ENCODE measurements at regions not wholly inside any gene's neighbourhood (a gene's known extent, or its start where the extent isn't known, plus 50 kb on each side); places are given as distances from the start of the nearest gene placed in this dataset.

DNA sequence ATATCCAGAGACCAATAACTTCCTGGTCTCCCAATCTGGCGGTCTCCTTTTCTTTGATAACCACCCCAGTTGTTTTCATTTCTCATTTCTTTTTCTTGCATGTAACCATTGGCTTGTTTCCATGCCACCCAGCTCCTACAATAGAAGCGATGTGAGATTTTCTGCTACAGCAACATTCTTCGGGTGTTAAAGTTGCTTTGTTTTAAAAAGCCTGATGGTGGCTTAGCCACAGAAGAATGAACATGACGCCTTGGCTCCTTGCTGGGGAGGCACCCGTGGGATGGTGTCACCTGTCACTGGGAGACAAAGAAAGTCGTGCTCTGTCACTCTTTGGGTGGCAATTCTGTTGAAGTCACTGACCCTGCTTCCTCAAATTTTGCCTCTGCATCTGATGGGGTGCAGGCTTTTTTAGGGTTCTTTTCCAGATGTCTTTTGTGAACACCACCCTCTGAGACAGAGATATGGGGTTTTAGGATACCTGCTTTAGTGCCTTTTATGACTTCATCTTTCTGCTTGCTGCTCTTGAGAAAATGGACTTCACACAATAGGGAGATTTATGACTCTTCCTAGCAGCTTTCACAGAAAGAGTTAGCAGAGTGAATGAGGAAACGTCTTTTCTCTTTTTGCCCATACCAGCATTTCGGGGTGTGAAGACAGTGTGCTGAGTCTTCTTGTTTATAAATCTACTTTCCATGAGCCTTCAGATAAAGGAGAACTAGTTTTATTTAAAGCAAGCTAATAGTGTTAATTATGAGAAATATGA is 265.3 kb upstream of the TBX3 start:
- ATAC-seq = no peak

DNA sequence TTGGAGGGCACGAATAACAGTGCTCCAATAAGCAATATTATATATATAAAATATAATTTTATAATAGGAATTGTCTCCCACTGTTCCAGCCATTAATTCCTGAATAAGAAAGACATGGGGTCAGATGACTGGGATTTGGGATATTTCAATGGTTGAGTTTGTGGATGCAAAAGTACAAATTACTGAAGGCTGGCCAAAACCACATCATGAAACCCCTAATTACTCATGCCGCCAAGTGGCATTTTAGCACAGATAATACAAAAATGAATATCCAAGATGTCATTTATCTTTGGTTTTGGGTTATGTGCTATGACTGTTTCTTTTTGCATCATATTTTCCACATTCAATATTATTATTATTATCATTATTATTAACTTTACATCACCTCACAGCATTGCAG is 261.4 kb upstream of the TBX3 start:
- no peak for ATAC-seq
- TF ChIP-seq, protein P1, sequence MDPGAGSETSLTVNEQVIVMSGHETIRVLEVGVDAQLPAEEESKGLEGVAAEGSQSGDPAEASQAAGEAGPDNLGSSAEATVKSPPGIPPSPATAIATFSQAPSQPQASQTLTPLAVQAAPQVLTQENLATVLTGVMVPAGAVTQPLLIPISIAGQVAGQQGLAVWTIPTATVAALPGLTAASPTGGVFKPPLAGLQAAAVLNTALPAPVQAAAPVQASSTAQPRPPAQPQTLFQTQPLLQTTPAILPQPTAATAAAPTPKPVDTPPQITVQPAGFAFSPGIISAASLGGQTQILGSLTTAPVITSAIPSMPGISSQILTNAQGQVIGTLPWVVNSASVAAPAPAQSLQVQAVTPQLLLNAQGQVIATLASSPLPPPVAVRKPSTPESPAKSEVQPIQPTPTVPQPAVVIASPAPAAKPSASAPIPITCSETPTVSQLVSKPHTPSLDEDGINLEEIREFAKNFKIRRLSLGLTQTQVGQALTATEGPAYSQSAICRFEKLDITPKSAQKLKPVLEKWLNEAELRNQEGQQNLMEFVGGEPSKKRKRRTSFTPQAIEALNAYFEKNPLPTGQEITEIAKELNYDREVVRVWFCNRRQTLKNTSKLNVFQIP (CRISPR knock-in tag; IDR thresholded peaks at IDR 0.05; ENCODE audit: borderline replicate concordance, low read depth) = no peak
- TF ChIP-seq TCF4 (CRISPR knock-in tag; IDR thresholded peaks at IDR 0.05; ENCODE audit: borderline replicate concordance) = no peak
- TF ChIP-seq, protein P2, sequence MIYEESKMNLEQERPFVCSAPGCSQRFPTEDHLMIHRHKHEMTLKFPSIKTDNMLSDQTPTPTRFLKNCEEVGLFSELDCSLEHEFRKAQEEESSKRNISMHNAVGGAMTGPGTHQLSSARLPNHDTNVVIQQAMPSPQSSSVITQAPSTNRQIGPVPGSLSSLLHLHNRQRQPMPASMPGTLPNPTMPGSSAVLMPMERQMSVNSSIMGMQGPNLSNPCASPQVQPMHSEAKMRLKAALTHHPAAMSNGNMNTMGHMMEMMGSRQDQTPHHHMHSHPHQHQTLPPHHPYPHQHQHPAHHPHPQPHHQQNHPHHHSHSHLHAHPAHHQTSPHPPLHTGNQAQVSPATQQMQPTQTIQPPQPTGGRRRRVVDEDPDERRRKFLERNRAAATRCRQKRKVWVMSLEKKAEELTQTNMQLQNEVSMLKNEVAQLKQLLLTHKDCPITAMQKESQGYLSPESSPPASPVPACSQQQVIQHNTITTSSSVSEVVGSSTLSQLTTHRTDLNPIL (CRISPR knock-in tag; IDR thresholded peaks at IDR 0.05; ENCODE audit: low read depth) = no peak
- no peak for TF ChIP-seq TOX (CRISPR knock-in tag; IDR thresholded peaks at IDR 0.05; ENCODE audit: borderline replicate concordance)

More for the DNA sequence above, 265.3 kb upstream of the TBX3 start:
- TF ChIP-seq PPARA (CRISPR knock-in tag; IDR thresholded peaks at IDR 0.05; ENCODE audit: borderline replicate concordance) = no peak

DNA sequence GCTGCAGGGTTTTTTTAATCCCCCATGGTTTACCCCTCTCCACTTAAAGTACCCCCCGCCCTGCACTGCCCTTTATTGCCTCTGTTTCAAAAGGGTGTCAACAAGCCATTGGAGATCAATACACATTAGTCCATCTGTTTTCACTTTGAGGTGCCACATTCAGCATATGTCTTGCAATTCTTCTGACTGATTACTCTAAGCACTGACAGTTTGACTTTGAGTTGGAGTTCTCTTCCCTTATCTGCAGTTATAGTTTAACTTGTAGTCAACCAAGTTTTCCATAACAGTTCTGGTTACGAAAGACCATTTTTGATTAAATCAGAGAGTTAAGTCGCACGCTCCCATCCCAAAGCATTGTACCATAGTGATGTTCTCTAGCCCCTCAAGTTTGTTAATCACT is 260.8 kb upstream of the TBX3 start:
- TF ChIP-seq ZC3H10 (CRISPR knock-in tag; IDR thresholded peaks at IDR 0.05) = no peak
- TF ChIP-seq, protein P3, sequence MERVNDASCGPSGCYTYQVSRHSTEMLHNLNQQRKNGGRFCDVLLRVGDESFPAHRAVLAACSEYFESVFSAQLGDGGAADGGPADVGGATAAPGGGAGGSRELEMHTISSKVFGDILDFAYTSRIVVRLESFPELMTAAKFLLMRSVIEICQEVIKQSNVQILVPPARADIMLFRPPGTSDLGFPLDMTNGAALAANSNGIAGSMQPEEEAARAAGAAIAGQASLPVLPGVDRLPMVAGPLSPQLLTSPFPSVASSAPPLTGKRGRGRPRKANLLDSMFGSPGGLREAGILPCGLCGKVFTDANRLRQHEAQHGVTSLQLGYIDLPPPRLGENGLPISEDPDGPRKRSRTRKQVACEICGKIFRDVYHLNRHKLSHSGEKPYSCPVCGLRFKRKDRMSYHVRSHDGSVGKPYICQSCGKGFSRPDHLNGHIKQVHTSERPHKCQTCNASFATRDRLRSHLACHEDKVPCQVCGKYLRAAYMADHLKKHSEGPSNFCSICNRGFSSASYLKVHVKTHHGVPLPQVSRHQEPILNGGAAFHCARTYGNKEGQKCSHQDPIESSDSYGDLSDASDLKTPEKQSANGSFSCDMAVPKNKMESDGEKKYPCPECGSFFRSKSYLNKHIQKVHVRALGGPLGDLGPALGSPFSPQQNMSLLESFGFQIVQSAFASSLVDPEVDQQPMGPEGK (CRISPR knock-in tag; IDR thresholded peaks at IDR 0.05; ENCODE audit: borderline replicate concordance) = no peak
- no peak for TF ChIP-seq BACH2 (CRISPR knock-in tag; IDR thresholded peaks at IDR 0.05; ENCODE audit: borderline replicate concordance)
- no peak for TF ChIP-seq OSR1 (CRISPR knock-in tag; IDR thresholded peaks at IDR 0.05)
- no peak for TF ChIP-seq ESRRG (CRISPR knock-in tag; IDR thresholded peaks at IDR 0.05)
- no peak for ATAC-seq

DNA sequence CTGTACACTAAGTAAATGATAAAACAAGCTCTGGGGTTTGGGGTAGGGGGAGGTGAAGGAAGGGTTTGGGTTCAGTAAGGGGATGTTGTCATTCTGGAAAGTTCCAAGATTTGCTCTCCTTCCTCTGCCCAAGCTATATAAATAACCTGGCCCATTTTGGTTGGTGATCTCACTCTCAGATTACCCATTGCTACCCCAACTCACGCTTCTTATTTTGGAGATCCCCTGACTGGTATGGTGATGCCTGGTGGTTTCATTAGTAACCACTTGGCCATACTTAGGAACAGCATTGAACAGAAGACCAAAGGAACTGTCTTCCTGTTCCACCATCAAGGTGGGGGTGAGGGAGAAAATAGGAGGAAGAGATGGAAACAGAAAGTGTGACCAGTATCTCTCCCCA is 259.6 kb upstream of the TBX3 start:
- no peak for TF ChIP-seq ZNF70 (CRISPR knock-in tag; IDR thresholded peaks at IDR 0.05)
- TF ChIP-seq SNAI2 (CRISPR knock-in tag; IDR thresholded peaks at IDR 0.05) = no peak
- no peak for TF ChIP-seq GLIS3 (CRISPR knock-in tag; IDR thresholded peaks at IDR 0.05)
- TF ChIP-seq, protein P1 (CRISPR knock-in tag; IDR thresholded peaks at IDR 0.05; ENCODE audit: borderline replicate concordance, low read depth) = no peak
- no peak for TF ChIP-seq ARNTL (CRISPR knock-in tag; IDR thresholded peaks at IDR 0.05; ENCODE audit: borderline replicate concordance, low read depth)
- TF ChIP-seq BACH2 (CRISPR knock-in tag; IDR thresholded peaks at IDR 0.05; ENCODE audit: borderline replicate concordance) = no peak
- no peak for TF ChIP-seq ZC3H10 (CRISPR knock-in tag; IDR thresholded peaks at IDR 0.05)
- no peak for TF ChIP-seq RARB (CRISPR knock-in tag; IDR thresholded peaks at IDR 0.05)
- TF ChIP-seq OSR1 (CRISPR knock-in tag; IDR thresholded peaks at IDR 0.05) = no peak
- no peak for TF ChIP-seq TCF4 (CRISPR knock-in tag; IDR thresholded peaks at IDR 0.05; ENCODE audit: borderline replicate concordance)
- no peak for TF ChIP-seq PPARA (CRISPR knock-in tag; IDR thresholded peaks at IDR 0.05; ENCODE audit: borderline replicate concordance)
- TF ChIP-seq ISL1 (CRISPR knock-in tag; IDR thresholded peaks at IDR 0.05) = no peak
- TF ChIP-seq ZNF565 (CRISPR knock-in tag; conservative IDR thresholded peaks at IDR 0.05; ENCODE audit: low read depth) = no peak
- TF ChIP-seq, protein P2 (CRISPR knock-in tag; IDR thresholded peaks at IDR 0.05; ENCODE audit: low read depth) = no peak
- TF ChIP-seq, protein P3 (CRISPR knock-in tag; IDR thresholded peaks at IDR 0.05; ENCODE audit: borderline replicate concordance) = no peak
- no peak for TF ChIP-seq ZFP30 (CRISPR knock-in tag; IDR thresholded peaks at IDR 0.05)

More for the DNA sequence above, 259.6 kb upstream of the TBX3 start:
- ATAC-seq = no peak
